ENCODE measurements at regions not wholly inside any gene's neighbourhood (a gene's known extent, or its start where the extent isn't known, plus 50 kb on each side); places are given as distances from the start of the nearest gene placed in this dataset.

GRCh38 chr20:11981366-11981947, 63.8 kb downstream of the BTBD3 start:
- Histone ChIP-seq H3K9me3 (no peaks in the 10 kb centered on the region), H3K4me3 (no peak overlapping the region), H3K36me3 (no peaks in the 10 kb centered on the region), H3K27me3 (no peaks in the 10 kb centered on the region), H3K4me1 (peaks cover 0 to 4% of the 10 kb centered on the region in 2 donors), H3K27ac (no peak overlapping the region)
- TF ChIP-seq POLR2A (IDR thresholded peaks at IDR 0.05), result no peak
- TF ChIP-seq, protein P1, sequence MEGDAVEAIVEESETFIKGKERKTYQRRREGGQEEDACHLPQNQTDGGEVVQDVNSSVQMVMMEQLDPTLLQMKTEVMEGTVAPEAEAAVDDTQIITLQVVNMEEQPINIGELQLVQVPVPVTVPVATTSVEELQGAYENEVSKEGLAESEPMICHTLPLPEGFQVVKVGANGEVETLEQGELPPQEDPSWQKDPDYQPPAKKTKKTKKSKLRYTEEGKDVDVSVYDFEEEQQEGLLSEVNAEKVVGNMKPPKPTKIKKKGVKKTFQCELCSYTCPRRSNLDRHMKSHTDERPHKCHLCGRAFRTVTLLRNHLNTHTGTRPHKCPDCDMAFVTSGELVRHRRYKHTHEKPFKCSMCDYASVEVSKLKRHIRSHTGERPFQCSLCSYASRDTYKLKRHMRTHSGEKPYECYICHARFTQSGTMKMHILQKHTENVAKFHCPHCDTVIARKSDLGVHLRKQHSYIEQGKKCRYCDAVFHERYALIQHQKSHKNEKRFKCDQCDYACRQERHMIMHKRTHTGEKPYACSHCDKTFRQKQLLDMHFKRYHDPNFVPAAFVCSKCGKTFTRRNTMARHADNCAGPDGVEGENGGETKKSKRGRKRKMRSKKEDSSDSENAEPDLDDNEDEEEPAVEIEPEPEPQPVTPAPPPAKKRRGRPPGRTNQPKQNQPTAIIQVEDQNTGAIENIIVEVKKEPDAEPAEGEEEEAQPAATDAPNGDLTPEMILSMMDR (IDR thresholded peaks at IDR 0.05 in 4 of 5, conservative IDR thresholded peaks at IDR 0.05 in 1 of 5), result no peak
- no peak for DNase-seq
- in situ Hi-C loops (cut with MboI; ENCODE audit: low sequenced_read_pairs in 4 of 4), result no loop called here
- intact Hi-C loops (cut with DNase I; ENCODE audit: low total_unique reads), result no loop called here
- no peak for ATAC-seq

DNA sequence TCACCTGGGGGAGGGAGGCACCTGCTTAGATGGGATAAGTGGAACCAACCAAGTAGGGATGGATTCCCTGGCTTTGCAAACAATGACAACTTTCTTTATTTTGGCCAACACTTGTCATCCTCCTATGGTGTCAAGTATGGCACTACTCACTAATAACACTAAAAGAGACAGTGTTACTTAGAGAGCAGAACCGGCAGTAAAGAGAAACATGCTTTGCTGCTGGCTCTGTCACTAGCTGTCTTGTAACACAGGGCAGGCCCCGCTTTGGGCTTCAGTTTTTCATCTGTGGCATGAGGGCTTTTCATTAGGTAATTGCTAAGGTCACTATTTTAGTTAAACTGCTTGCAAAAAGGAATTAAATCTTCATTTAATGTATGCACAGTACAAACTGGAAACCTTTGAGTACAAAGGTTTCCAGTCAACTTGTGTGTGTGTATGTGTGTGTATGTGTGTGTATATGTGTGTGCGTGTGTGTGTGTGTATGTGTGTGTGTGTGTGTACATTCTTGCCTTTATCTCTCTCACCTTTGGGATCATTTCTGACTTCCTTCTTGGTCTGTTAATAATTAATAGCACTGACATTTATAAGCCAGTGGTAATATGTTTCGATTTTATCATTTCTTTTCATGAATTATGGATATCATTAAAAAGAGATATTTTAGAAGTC, 64.7 kb downstream of the BTBD3 start:
- in situ Hi-C loops (cut with MboI; ENCODE audit: low sequenced_read_pairs in 4 of 4) (no loop called here), intact Hi-C loops (cut with DNase I; ENCODE audit: low total_unique reads) (no loop called here)
- no peak overlapping the region for H3K27ac ChIP-seq
- no peak overlapping the region for H3K4me3 ChIP-seq
- no peaks in the 10 kb centered on the region for H3K27me3 ChIP-seq
- no peak for ATAC-seq
- H3K9me3 ChIP-seq, result no peaks in the 10 kb centered on the region
- H3K4me1 ChIP-seq, result peaks cover 0 to 4% of the 10 kb centered on the region in 2 donors
- DNase-seq, result no peak
- no peaks in the 10 kb centered on the region for H3K36me3 ChIP-seq
- TF ChIP-seq POLR2A (IDR thresholded peaks at IDR 0.05), result no peak
- TF ChIP-seq, protein P1 (IDR thresholded peaks at IDR 0.05 in 4 of 5, conservative IDR thresholded peaks at IDR 0.05 in 1 of 5), result no peak

GRCh38 chr20:11982955-11983470, 65.3 kb downstream of the BTBD3 start:
- no peak for ATAC-seq
- intact Hi-C loops (cut with DNase I; ENCODE audit: low total_unique reads), result no loop called here
- no peak overlapping the region for H3K4me3 ChIP-seq

GRCh38 chr20:11986954-11987353, 69.3 kb downstream of the BTBD3 start:
- Histone ChIP-seq H3K9me3 (no peaks in the 10 kb centered on the region), H3K4me1 (peaks cover 8 to 14% of the 10 kb centered on the region in 2 donors), H3K27ac (no peak overlapping the region), H3K4me3 (no peak overlapping the region), H3K36me3 (no peaks in the 10 kb centered on the region), H3K27me3 (no peaks in the 10 kb centered on the region)
- DNase-seq (no peak), ATAC-seq (no peak)
- intact Hi-C loops (cut with DNase I; ENCODE audit: low total_unique reads) (no loop called here), in situ Hi-C loops (cut with MboI; ENCODE audit: low sequenced_read_pairs in 4 of 4) (no loop called here)
- TF ChIP-seq, protein P1 (IDR thresholded peaks at IDR 0.05 in 4 of 5, conservative IDR thresholded peaks at IDR 0.05 in 1 of 5), result no peak
- TF ChIP-seq POLR2A (IDR thresholded peaks at IDR 0.05), result no peak

More at GRCh38 chr20:11982955-11983470, 65.3 kb downstream of the BTBD3 start:
- H3K4me1 ChIP-seq, result peaks cover 0 to 9% of the 10 kb centered on the region in 2 donors
- no peaks in the 10 kb centered on the region for H3K36me3 ChIP-seq
- H3K9me3 ChIP-seq, result no peaks in the 10 kb centered on the region
- in situ Hi-C loops (cut with MboI; ENCODE audit: low sequenced_read_pairs in 4 of 4), result no loop called here
- no peak overlapping the region for H3K27ac ChIP-seq
- no peak for DNase-seq
- no peaks in the 10 kb centered on the region for H3K27me3 ChIP-seq
- TF ChIP-seq POLR2A (IDR thresholded peaks at IDR 0.05), result no peak
- TF ChIP-seq, protein P1 (IDR thresholded peaks at IDR 0.05 in 4 of 5, conservative IDR thresholded peaks at IDR 0.05 in 1 of 5), result no peak
